Parathyroid adenoma (tissue), 2 donors: ENCODE measurements at regions not wholly inside any gene's neighbourhood (a gene's known extent, or its start where the extent isn't known, plus 50 kb on each side); places are given as distances from the start of the nearest gene placed in this dataset.

Source experiments
- H2AFZ ChIP-seq: fragments of 300-600 bp; sonication (generic); one replicate; pipeline ENCODE4 v1.7.0; 2017; ENCODE audit warnings: antibody characterized with exemption, mild to moderate bottlenecking
- H3K27ac ChIP-seq: fragments of 300-600 bp; sonication (generic); one replicate; pipeline ENCODE4 v1.7.0; 2017
- H3K27me3 ChIP-seq: fragments of 300-600 bp; sonication (generic); one replicate; pipeline ENCODE4 v1.7.0; 2017; ENCODE audit warnings: low read length; ENCODE audit not compliant: control insufficient read depth, insufficient read depth
- H3K36me3 ChIP-seq: fragments of 300-600 bp; sonication (generic); one replicate; pipeline ENCODE4 v1.7.0; 2017; ENCODE audit warnings: low read length; ENCODE audit not compliant: control insufficient read depth, insufficient read depth
- H3K4me1 ChIP-seq: fragments of 300-600 bp; sonication (generic); one replicate; pipeline ENCODE4 v1.7.0; 2017; ENCODE audit warnings: control low read depth
- H3K4me2 ChIP-seq: fragments of 300-600 bp; sonication (generic); one replicate; pipeline ENCODE4 v1.7.0; 2017; ENCODE audit warnings: low read length
- H3K4me3 ChIP-seq: fragments of 300-600 bp; sonication (generic); one replicate; pipeline ENCODE4 v1.7.0; 2017; ENCODE audit warnings: low read depth, low read length
- H3K79me2 ChIP-seq: fragments of 300-600 bp; sonication (generic); one replicate; pipeline ENCODE4 v1.7.0; 2017; ENCODE audit warnings: control low read depth
- H3K9ac ChIP-seq: fragments of 300-600 bp; sonication (generic); one replicate; pipeline ENCODE4 v1.7.0; 2017; ENCODE audit warnings: mild to moderate bottlenecking
- H3K9me3 ChIP-seq: fragments of 300-600 bp; sonication (generic); one replicate; pipeline ENCODE4 v1.7.0; 2017; ENCODE audit warnings: low read length; ENCODE audit not compliant: control insufficient read depth
- CTCF ChIP-seq: fragments of 300-600 bp; sonication (generic); IDR thresholded peaks from one replicate; pipeline ENCODE4 v1.7.0; 2017; ENCODE audit warnings: antibody characterized with exemption, mild to moderate bottlenecking
- donor health status: primary hyperparathyroidism.

- no peak overlapping the region for H2AFZ ChIP-seq
- TF ChIP-seq CTCF = no peak
- H3K4me1 ChIP-seq = no peaks in the 10 kb centered on the region
- H3K27ac ChIP-seq = no peak overlapping the region
- no peaks in the 10 kb centered on the region for H3K9me3 ChIP-seq
- no peaks in the 10 kb centered on the region for H3K36me3 ChIP-seq
- no peak overlapping the region for H3K9ac ChIP-seq
- no peaks in the 10 kb centered on the region for H3K27me3 ChIP-seq
- no peak overlapping the region for H3K4me3 ChIP-seq
- H3K4me2 ChIP-seq = no peak overlapping the region
- H3K79me2 ChIP-seq = no peaks in the 10 kb centered on the region
These were observed 243.1 kb upstream of the TENM3 start for GRCh38 chr4:182000077-182000476.

- no peak for TF ChIP-seq CTCF
- no peaks in the 10 kb centered on the region for H3K27me3 ChIP-seq
- no peak overlapping the region for H3K9ac ChIP-seq
These were observed 232.3 kb upstream of the TENM3 start for GRCh38 chr4:182010876-182011275.

GRCh38 chr4:182014164-182014563 is 229.0 kb upstream of the TENM3 start:
- Histone ChIP-seq H3K4me3 (no peak overlapping the region), H3K9me3 (no peaks in the 10 kb centered on the region), H3K27ac (no peak overlapping the region), H3K36me3 (no peaks in the 10 kb centered on the region), H2AFZ (no peak overlapping the region), H3K9ac (no peak overlapping the region), H3K4me1 (no peaks in the 10 kb centered on the region), H3K79me2 (no peaks in the 10 kb centered on the region), H3K4me2 (no peak overlapping the region), H3K27me3 (no peaks in the 10 kb centered on the region)
- no peak for TF ChIP-seq CTCF

More at GRCh38 chr4:182010876-182011275, 232.3 kb upstream of the TENM3 start:
- Histone ChIP-seq H2AFZ (no peak overlapping the region), H3K4me3 (no peak overlapping the region), H3K9me3 (no peaks in the 10 kb centered on the region), H3K4me2 (no peak overlapping the region), H3K36me3 (no peaks in the 10 kb centered on the region), H3K4me1 (no peaks in the 10 kb centered on the region), H3K27ac (no peak overlapping the region), H3K79me2 (no peaks in the 10 kb centered on the region)

- H3K9ac ChIP-seq = no peak overlapping the region
- no peaks in the 10 kb centered on the region for H3K9me3 ChIP-seq
- no peaks in the 10 kb centered on the region for H3K4me1 ChIP-seq
- H2AFZ ChIP-seq = no peak overlapping the region
- H3K4me3 ChIP-seq = no peak overlapping the region
- no peaks in the 10 kb centered on the region for H3K27me3 ChIP-seq
- H3K79me2 ChIP-seq = no peaks in the 10 kb centered on the region
- H3K36me3 ChIP-seq = no peaks in the 10 kb centered on the region
- H3K4me2 ChIP-seq = no peak overlapping the region
- no peak for TF ChIP-seq CTCF
- H3K27ac ChIP-seq = no peak overlapping the region
These were observed 228.2 kb upstream of the TENM3 start for GRCh38 chr4:182015014-182015413.

GRCh38 chr4:182015893-182016292 is 227.3 kb upstream of the TENM3 start:
- Histone ChIP-seq H3K79me2 (no peaks in the 10 kb centered on the region), H3K4me1 (no peaks in the 10 kb centered on the region), H3K4me3 (no peak overlapping the region), H3K9me3 (no peaks in the 10 kb centered on the region), H3K27ac (no peak overlapping the region), H3K36me3 (no peaks in the 10 kb centered on the region), H2AFZ (no peak overlapping the region), H3K9ac (no peak overlapping the region), H3K4me2 (no peak overlapping the region), H3K27me3 (no peaks in the 10 kb centered on the region)
- TF ChIP-seq CTCF = no peak
